Esophagus muscularis mucosa (tissue), 4 donors: ENCODE measurements at regions not wholly inside any gene's neighbourhood (a gene's known extent, or its start where the extent isn't known, plus 50 kb on each side); places are given as distances from the start of the nearest gene placed in this dataset.
"Not testable (repeated sequence)": the region's sequence is repeated elsewhere in the genome, so short reads cannot be mapped to it uniquely, and the experiment has no call there.

Experiments used
- EP300 ChIP-seq: sonication (generic); formaldehyde crosslinking; IDR thresholded peaks from one replicate; pipeline ENCODE4 v1.6.1; 2017; ENCODE audit warnings: antibody characterized with exemption
- POLR2AphosphoS5 ChIP-seq, 2 donors: sonication (generic); formaldehyde crosslinking; IDR thresholded peaks; one replicate each; pipeline ENCODE4 v1.6.1; 2017; ENCODE audit warnings: antibody characterized with exemption in 2 of 2
- TF ChIP-seq, protein P1 (sequence below), 3 experiments: fragments of 200-600 bp in 2 of 3; fragments of 450-650 bp in 1 of 3; sonication (generic) in 2 of 3; IDR thresholded peaks; one replicate each; pipeline ENCODE4 v1.5.1; 2017 to 2019; ENCODE audit warnings: antibody characterized with exemption in 3 of 3, mild to moderate bottlenecking in 2 of 3, moderate library complexity in 1 of 3

DNA sequence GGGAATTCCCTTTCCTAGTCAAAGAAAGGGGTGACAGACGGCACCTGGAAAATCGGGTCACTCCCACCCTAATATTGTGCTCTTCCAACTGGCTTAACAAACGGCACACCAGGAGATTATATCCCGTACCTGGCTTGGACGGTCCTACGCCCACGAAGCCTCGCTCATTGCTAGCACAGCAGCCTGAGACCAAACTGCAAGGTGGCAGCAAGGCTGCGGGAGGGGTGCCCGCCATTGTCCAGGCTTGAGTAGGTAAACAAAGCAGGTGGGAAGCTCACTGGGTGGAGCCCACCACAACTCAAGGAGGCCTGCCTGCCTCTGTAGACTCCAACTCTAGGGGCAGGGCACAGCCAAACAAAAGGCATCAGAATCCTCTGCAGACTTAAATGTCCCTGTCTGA lies 457.8 kb upstream of the PIK3R1 start:
- TF ChIP-seq EP300; POLR2AphosphoS5 (IDR thresholded peaks at IDR 0.05): not testable (repeated sequence)
- TF ChIP-seq, protein P1, sequence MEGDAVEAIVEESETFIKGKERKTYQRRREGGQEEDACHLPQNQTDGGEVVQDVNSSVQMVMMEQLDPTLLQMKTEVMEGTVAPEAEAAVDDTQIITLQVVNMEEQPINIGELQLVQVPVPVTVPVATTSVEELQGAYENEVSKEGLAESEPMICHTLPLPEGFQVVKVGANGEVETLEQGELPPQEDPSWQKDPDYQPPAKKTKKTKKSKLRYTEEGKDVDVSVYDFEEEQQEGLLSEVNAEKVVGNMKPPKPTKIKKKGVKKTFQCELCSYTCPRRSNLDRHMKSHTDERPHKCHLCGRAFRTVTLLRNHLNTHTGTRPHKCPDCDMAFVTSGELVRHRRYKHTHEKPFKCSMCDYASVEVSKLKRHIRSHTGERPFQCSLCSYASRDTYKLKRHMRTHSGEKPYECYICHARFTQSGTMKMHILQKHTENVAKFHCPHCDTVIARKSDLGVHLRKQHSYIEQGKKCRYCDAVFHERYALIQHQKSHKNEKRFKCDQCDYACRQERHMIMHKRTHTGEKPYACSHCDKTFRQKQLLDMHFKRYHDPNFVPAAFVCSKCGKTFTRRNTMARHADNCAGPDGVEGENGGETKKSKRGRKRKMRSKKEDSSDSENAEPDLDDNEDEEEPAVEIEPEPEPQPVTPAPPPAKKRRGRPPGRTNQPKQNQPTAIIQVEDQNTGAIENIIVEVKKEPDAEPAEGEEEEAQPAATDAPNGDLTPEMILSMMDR (IDR thresholded peaks at IDR 0.05): not testable (repeated sequence)
